Ishikawa (cell line): ENCODE measurements at regions not wholly inside any gene's neighbourhood (a gene's known extent, or its start where the extent isn't known, plus 50 kb on each side); places are given as distances from the start of the nearest gene placed in this dataset.

Source experiments
- CEBPB ChIP-seq: IDR thresholded peaks from 2 replicates; pipeline ENCODE4 v1.6.1; 2012
- CREB1 ChIP-seq: IDR thresholded peaks from 2 replicates; pipeline ENCODE4 v1.6.1; 2012; ENCODE audit warnings: low read depth
- EP300 ChIP-seq: IDR thresholded peaks from 2 replicates; pipeline ENCODE4 v1.6.1; 2012; ENCODE audit warnings: borderline replicate concordance
- MAX ChIP-seq: IDR thresholded peaks from 2 replicates; pipeline ENCODE4 v1.6.1; 2012
- NFIC ChIP-seq: IDR thresholded peaks from 2 replicates; pipeline ENCODE4 v1.6.1; 2012
- RAD21 ChIP-seq: IDR thresholded peaks from 2 replicates; pipeline ENCODE4 v1.6.1; 2012; ENCODE audit warnings: low read depth
- REST ChIP-seq: IDR thresholded peaks from 2 replicates; pipeline ENCODE4 v1.6.1; 2012; ENCODE audit warnings: low read depth, mild to moderate bottlenecking
- TAF1 ChIP-seq: IDR thresholded peaks from 2 replicates; pipeline ENCODE4 v1.6.1; 2012; ENCODE audit warnings: low read depth, mild to moderate bottlenecking
- TCF12 ChIP-seq: IDR thresholded peaks from 2 replicates; pipeline ENCODE4 v1.6.1; 2012; ENCODE audit warnings: low read depth
- TEAD4 ChIP-seq: IDR thresholded peaks from 2 replicates; pipeline ENCODE4 v1.6.1; 2012
- USF1 ChIP-seq: IDR thresholded peaks from 2 replicates; pipeline ENCODE4 v1.6.1; 2012
- YY1 ChIP-seq: IDR thresholded peaks from 2 replicates; pipeline ENCODE4 v1.6.1; 2012; ENCODE audit warnings: low read depth

- no peak for TF ChIP-seq TAF1
- TF ChIP-seq TEAD4: 0 out of 2 replicates have a peak, but pooled peaks have one; percentile 25
- TF ChIP-seq NFIC: no peak
- no peak for TF ChIP-seq REST
- TF ChIP-seq EP300: no peak
- no peak for TF ChIP-seq TCF12
- no peak for TF ChIP-seq YY1
- TF ChIP-seq RAD21: peak; percentile 92
- TF ChIP-seq MAX: no peak; the same call in 1 of the 2 replicates
- TF ChIP-seq CEBPB: no peak
- no peak for TF ChIP-seq USF1
- no peak for TF ChIP-seq CREB1
These were observed 639.0 kb downstream of the CCDC171 start for GRCh38 chr9:16191691-16192402.
